ENCODE measurements at regions not wholly inside any gene's neighbourhood (a gene's known extent, or its start where the extent isn't known, plus 50 kb on each side); places are given as distances from the start of the nearest gene placed in this dataset.
A peak's percentile ranks its signal among the peaks of the same experiment; 100 is the strongest.

DNA sequence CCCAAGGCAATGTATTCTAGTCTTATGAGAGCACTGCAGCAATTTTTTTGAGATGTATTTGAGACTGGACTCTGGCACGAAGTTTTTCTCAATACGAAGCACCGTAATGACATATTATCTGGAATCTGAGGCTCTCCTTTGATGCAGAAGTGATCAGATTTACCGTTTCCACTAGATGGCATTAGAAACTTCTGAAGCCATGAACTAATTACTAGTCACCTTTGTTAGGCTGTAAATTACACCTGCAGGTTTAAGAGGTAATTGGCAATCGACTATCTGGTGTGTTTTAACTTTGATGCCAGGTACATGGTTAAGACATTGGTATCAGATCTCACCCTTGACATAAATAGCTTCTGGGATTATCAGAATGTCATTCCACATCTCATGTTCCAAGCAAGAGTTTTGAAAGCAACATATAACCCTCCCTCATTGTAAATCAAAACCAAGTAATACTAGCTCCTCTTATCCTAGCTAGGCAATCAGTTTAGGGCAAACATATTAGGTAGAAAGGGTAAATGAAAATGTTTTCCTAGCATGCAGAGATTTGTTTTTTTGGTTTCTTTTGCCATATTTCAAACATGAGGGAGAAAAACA lies 254.6 kb upstream of the SPRED2 start:
- DNase-seq (ENCODE audit: low spot score): no peak

GRCh38 chr2:65681503-65681902 lies 249.1 kb upstream of the SPRED2 start:
- no peak for DNase-seq (ENCODE audit: low spot score)

DNA sequence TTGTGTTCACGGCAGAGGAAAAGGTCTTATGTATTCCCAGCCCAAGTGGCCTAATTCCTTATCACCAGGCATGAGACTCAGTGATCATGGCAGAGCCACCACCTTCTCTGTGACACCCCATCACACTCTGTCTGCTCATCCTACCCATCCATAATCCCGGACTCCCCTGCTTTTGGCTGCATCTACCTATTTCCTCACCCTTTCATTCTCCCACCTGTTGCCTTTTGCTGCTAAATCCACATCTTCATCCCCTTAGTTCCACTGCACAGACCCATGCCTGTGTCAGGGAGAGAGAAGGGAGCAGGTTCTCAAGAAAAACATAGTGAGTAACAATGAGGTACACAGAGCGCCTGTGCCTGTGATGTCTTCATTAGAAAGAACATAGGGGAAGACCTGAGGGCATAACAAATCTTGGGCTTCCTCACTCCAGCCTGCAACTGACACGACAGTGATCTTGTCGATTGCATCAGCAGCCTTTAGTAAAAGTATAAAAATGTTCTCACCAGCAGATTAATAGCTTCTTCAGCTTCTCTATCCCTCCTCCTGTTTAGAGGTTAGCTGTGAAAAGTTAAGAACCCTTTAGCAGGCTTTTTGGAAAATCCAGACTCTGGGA lies 246.5 kb upstream of the SPRED2 start:
- no peak for DNase-seq (ENCODE audit: low spot score)

- DNase-seq (ENCODE audit: low spot score): no peak
These were observed 243.0 kb upstream of the SPRED2 start for GRCh38 chr2:65675350-65675749.

GRCh38 chr2:65671670-65672242 lies 239.4 kb upstream of the SPRED2 start:
- DNase-seq (ENCODE audit: low spot score): no peak

DNA sequence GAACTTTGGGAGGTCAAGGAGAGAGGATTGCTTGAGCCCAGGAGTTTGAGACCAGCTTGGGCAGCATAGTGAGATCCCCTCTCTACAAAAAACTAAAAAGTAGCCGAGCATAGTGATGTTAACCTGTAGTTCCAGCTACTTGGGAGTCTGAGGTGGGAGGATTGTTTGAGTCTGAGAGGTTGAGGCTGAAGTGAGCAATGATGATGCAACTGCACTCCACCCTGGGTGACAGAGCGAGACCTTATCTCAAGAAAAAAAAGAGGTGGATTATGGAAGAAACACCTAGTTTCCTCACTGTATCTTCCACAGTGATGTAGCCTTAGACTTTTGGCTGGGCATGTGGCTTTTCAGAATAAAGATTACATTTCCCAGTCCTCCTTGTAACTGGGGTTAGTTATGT lies 237.2 kb upstream of the SPRED2 start:
- DNase-seq (ENCODE audit: low spot score): no peak

DNA sequence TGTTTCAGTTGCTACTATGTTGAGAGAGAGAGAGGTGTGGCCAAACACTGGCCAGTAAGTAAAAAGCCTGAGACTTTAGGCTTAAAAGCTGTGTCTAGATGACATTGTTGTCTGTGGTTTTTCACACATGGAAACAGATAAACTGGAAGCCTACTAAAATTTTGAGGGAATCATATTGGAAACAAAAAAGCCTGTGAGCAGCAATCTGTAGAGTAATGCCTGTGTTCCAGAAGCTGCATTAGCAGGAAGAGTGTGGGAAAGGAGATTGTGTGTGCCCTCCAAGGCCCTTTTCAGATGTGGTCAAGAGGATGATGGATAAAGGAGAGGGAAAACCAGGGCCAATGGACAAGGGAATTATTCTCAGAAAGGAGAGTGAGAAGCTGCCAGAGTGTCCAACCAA lies 236.3 kb upstream of the SPRED2 start:
- DNase-seq (ENCODE audit: low spot score): no peak

DNA sequence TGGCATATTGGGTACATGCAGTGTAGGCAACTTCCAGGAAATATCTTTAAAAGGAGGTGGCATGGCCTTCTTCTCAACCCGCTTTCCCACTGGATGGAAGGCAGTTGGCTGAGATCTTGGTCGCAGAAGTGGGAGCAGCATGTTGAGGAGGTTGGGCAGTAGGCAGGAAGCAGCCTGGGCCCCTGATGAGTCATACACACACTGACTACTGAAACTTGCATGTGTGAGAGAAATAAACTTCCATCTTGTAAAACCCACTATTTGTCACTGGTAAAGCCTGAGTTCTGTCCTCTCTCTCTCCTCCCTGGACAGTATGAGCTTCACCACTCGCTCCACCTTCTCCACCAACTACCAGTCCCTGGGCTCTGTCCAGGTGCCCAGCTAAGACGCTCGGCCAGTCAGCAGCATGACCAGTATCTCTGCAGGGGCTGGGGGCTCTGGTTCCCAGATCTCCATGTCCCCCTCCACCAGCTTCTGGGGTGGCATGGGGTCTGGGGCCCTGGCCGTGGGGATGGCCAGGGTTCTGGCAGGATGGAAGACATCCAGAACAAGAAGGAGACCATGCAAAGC lies 233.8 kb upstream of the SPRED2 start:
- DNase-seq (ENCODE audit: low spot score): peak; percentile 59

- DNase-seq (ENCODE audit: low spot score): no peak
These were observed 232.5 kb upstream of the SPRED2 start for GRCh38 chr2:65664931-65665330.

GRCh38 chr2:65663831-65664407 lies 231.5 kb upstream of the SPRED2 start:
- no peak for DNase-seq (ENCODE audit: low spot score)

DNA sequence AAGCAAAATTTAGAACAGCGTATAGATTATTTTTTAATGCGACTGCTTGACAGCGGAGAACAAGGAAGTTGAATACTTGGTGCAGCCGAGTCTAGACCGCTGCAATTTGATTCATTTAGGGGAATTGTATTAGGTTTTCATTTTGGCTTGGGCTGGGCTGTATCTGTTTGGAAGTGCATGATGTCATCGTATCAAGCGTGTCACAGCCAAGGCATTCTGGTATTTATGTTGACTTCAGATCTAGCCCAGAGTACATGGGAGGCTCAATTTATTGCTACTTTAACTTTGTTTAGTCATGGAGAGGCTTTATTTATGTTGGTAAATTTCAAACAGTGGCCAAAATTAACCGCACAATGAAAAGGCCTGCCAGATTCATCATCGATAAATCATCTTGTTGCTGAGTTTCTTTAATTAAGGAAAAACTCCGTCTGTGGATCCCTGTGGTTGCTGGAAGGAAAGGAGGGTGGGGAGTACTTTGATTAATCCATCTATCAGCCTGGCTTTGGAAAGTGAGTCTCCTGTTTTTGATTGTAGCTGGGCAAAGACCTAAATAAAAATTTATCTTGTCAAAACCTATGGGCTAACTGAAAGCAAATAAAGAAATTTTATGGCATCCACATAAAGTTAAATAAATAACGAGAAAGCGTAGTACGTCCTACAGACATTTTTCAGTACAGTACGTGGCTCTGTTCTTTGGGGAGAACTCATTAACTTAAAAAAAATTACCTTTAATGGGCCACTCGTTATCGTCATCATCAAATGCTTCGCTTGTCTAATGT lies 230.4 kb upstream of the SPRED2 start:
- peak; percentile 85 for DNase-seq (ENCODE audit: low spot score)

- DNase-seq (ENCODE audit: low spot score): no peak
These were observed 229.7 kb upstream of the SPRED2 start for GRCh38 chr2:65661980-65662653.

DNA sequence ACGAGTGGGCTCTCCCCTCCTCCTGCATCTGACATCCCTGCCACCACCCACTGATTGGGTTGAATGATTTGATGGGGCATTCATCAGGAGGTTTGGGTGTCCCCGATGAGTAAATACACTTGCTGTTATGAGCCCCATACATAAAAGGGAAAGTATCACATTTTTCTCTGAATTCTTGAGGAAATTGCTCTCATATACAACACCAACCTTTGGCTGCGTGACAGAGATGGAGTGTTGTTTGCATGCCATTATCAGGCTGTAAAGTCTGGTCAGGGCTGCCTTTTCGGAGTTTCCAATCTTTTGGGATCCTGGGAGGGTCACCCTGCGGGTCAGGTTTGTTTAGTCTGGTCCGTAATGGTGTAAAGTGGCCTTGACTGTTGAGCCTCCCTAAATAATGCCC lies 227.9 kb upstream of the SPRED2 start:
- no peak for DNase-seq (ENCODE audit: low spot score)

- DNase-seq (ENCODE audit: low spot score): peak; percentile 11
These were observed 226.5 kb upstream of the SPRED2 start for GRCh38 chr2:65658881-65659280.

DNA sequence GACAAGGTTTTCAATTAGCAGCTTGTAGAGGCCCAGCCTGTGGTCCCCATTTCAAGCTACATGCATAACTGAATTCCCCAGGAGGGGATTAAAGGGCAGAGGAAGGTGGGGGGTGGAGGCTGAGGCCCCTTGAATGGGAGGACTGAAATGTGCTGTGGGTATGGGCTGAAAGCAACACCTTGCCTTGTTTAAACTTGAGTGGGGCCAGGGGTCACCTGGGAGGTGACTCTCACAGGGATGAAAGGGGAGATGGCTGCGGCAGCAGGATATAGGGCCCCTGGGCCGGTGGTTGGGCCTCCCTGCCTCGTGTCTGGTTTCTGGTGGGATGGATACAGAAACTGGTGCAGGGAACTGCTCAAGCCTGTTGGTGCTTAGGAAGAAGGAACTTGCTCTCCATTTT lies 225.9 kb upstream of the SPRED2 start:
- DNase-seq (ENCODE audit: low spot score): no peak

- DNase-seq (ENCODE audit: low spot score): no peak
These were observed 223.8 kb upstream of the SPRED2 start for GRCh38 chr2:65656160-65656718.

- no peak for DNase-seq (ENCODE audit: low spot score)
These were observed 222.6 kb upstream of the SPRED2 start for GRCh38 chr2:65655000-65655399.

GRCh38 chr2:65654496-65654895 lies 222.1 kb upstream of the SPRED2 start:
- no peak for DNase-seq (ENCODE audit: low spot score)

GRCh38 chr2:65652066-65652465 lies 219.7 kb upstream of the SPRED2 start:
- no peak for DNase-seq (ENCODE audit: low spot score)

DNA sequence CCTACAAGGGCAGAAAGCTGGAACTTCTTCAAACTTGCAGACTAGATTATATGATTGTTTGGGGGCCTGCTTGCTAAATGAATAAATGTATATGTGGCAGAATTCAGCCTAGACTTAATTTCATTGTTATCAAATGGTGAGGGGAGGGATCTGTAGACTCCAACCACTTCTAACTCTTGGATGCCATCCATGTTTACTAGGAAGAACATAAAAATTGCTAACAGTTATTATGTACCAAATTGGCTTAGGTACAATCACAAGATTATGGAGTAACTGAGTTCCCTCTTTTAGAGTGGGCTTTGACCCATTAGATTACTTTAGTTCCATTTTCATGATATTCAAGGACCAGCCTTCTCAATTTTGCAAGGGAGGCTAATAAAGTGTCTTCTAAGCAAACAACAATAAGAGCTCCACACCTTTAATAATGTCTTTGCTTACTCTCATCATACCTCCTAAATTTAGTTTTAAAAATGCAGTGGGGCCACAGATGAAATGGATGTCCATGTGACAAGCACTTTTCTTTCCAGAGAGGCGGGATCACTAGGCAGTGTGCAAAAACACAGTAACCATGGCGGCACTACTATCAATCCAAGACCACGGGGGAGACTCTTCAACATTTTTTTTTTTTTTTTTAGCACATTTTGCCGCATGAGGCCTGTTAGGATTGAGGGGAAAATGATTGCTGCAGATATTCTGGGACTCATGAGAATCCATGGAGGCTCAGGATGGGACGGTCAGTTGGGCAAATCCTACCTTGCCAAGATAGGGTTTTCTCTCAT lies 217.6 kb upstream of the SPRED2 start:
- no peak for DNase-seq (ENCODE audit: low spot score)

Measured in AG08395 (cell line).